ENCODE measurements at regions not wholly inside any gene's neighbourhood (a gene's known extent, or its start where the extent isn't known, plus 50 kb on each side); places are given as distances from the start of the nearest gene placed in this dataset.
"Not testable (repeated sequence)": the region's sequence is repeated elsewhere in the genome, so short reads cannot be mapped to it uniquely, and the experiment has no call there.

DNA sequence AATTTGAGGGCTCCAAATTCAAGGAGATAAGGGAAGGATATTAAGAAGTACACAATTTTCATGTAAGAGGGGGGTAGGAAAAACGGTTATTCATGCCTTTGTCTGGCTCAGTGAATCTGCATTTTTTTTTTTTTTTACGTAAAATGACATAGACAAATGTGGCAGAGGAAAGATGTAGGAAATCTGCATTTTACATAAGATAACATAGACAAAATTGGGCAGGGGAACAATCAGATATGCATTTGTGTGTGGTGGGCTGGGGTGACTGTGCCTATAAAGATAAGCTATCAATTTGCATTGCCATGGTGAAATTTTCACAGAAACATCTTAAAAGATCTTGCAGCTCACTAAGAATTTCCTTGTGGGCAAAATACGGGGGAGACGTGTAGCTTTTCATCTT lies 92.7 kb upstream of the GPR141 start:
- no peaks in the 10 kb centered on the region for H3K4me1 Mint-ChIP-seq
- H3K4me3 Mint-ChIP-seq: no peak overlapping the region
- DNase-seq (ENCODE audit: low read depth, low spot score): no peak
- TF ChIP-seq, protein P1, sequence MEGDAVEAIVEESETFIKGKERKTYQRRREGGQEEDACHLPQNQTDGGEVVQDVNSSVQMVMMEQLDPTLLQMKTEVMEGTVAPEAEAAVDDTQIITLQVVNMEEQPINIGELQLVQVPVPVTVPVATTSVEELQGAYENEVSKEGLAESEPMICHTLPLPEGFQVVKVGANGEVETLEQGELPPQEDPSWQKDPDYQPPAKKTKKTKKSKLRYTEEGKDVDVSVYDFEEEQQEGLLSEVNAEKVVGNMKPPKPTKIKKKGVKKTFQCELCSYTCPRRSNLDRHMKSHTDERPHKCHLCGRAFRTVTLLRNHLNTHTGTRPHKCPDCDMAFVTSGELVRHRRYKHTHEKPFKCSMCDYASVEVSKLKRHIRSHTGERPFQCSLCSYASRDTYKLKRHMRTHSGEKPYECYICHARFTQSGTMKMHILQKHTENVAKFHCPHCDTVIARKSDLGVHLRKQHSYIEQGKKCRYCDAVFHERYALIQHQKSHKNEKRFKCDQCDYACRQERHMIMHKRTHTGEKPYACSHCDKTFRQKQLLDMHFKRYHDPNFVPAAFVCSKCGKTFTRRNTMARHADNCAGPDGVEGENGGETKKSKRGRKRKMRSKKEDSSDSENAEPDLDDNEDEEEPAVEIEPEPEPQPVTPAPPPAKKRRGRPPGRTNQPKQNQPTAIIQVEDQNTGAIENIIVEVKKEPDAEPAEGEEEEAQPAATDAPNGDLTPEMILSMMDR (conservative IDR thresholded peaks at IDR 0.05): no peak
- no peaks in the 10 kb centered on the region for H3K27me3 Mint-ChIP-seq (ENCODE audit: low read depth)
- peaks cover 4% of the 10 kb centered on the region for H3K9me3 Mint-ChIP-seq
- no peaks in the 10 kb centered on the region for H3K36me3 Mint-ChIP-seq (ENCODE audit: low read depth)
- H3K27ac Mint-ChIP-seq (ENCODE audit: unreplicated experiment): no peak overlapping the region

DNA sequence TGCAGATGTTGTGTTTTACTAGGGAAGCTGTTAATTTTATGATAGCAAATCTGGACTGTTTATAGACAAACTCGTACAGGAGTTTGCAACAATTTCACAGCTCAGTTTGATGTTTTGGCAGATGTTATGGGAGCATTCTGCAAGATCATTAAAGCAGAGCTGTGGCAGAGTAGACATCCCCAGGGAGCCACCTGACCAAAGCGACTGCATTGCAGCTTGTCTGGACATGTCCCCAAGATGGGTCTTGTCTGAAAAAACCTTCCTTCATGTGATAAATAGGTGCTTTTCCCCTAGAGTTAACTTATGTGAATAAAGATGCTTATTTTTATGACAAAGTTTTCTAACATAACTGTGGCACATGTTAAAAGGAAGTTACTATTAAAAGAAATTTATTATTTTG lies 91.2 kb upstream of the GPR141 start:
- H3K4me1 Mint-ChIP-seq: no peaks in the 10 kb centered on the region
- H3K27me3 Mint-ChIP-seq (ENCODE audit: low read depth): no peaks in the 10 kb centered on the region
- TF ChIP-seq, protein P1 (conservative IDR thresholded peaks at IDR 0.05): no peak
- peaks cover 4% of the 10 kb centered on the region for H3K9me3 Mint-ChIP-seq
- H3K27ac Mint-ChIP-seq (ENCODE audit: unreplicated experiment): no peak overlapping the region
- H3K4me3 Mint-ChIP-seq: no peak overlapping the region
- DNase-seq (ENCODE audit: low read depth, low spot score): no peak
- no peaks in the 10 kb centered on the region for H3K36me3 Mint-ChIP-seq (ENCODE audit: low read depth)

DNA sequence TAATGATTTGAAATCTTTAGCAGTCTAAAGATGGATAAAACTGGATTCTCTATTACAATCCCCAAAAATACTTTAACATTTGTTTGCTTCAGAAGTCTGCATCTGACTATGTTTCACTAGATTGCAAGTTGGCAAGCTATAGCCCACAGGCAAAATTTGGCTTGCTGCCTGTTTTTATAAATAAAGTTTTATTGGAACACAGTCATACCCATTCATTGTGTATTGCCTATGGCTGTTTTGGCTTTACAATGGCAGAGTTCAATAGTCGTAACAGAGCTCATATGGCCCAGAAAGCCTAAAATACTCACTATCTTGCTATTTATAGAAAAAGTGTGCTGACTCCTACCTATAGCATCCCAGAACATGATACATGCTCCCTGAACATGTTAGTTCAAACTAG lies 89.0 kb upstream of the GPR141 start:
- H3K36me3 Mint-ChIP-seq (ENCODE audit: low read depth): no peaks in the 10 kb centered on the region
- TF ChIP-seq, protein P1 (conservative IDR thresholded peaks at IDR 0.05): no peak
- no peak overlapping the region for H3K4me3 Mint-ChIP-seq
- no peak overlapping the region for H3K27ac Mint-ChIP-seq (ENCODE audit: unreplicated experiment)
- H3K9me3 Mint-ChIP-seq: peaks cover 2% of the 10 kb centered on the region
- DNase-seq (ENCODE audit: low read depth, low spot score): no peak
- H3K27me3 Mint-ChIP-seq (ENCODE audit: low read depth): no peaks in the 10 kb centered on the region
- H3K4me1 Mint-ChIP-seq: no peaks in the 10 kb centered on the region

DNA sequence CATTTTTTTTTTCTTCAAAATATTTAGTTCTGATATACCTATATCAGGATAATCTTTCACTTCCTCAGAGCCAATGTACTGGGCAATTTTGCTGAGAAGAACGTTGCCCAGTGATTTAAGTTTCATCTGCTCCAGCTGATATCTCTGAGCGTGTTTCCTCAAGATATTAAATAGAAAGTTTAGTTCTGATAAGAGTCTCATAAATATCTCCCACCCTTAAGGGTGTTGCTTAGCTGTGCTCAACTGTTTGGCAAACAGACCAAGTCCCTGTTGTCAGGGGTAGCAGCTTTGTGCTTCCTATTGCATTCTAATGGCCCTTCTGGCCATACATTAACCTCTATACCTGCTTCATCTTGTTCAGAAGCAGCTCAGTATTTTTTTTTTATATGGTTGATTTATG lies 84.7 kb upstream of the GPR141 start:
- TF ChIP-seq, protein P1 (conservative IDR thresholded peaks at IDR 0.05): no peak
- no peak for DNase-seq (ENCODE audit: low read depth, low spot score)
- Mint-ChIP-seq H3K9me3 (peaks cover 1% of the 10 kb centered on the region), H3K4me1 (no peaks in the 10 kb centered on the region), H3K27me3 (ENCODE audit: low read depth) (no peaks in the 10 kb centered on the region), H3K4me3 (no peak overlapping the region), H3K36me3 (ENCODE audit: low read depth) (no peaks in the 10 kb centered on the region), H3K27ac (ENCODE audit: unreplicated experiment) (no peak overlapping the region)

DNA sequence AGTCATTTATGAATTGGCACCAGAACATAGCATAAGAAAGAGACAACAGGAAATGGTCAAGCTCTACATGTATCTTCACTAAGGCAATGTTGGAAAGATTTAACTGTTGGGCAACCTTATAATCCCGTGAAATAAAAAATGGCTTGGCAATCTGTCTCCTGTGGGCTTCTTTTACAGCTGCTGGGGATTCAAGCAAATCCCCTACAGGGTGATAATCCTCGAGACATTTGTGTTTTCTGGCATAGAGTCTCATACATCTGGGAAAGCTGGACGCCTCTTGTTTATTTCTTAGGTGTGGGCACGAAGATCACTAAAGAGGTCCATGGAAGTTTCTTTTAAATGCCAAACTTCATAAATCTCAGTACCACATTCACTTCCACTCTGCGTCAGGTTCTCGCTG lies 82.2 kb upstream of the GPR141 start:
- Mint-ChIP-seq H3K9me3 (no peaks in the 10 kb centered on the region), H3K4me1 (no peaks in the 10 kb centered on the region), H3K27me3 (ENCODE audit: low read depth) (no peaks in the 10 kb centered on the region), H3K27ac (ENCODE audit: unreplicated experiment) (no peak overlapping the region), H3K4me3 (no peak overlapping the region), H3K36me3 (ENCODE audit: low read depth) (no peaks in the 10 kb centered on the region)
- no peak for DNase-seq (ENCODE audit: low read depth, low spot score)
- TF ChIP-seq, protein P1 (conservative IDR thresholded peaks at IDR 0.05): no peak

DNA sequence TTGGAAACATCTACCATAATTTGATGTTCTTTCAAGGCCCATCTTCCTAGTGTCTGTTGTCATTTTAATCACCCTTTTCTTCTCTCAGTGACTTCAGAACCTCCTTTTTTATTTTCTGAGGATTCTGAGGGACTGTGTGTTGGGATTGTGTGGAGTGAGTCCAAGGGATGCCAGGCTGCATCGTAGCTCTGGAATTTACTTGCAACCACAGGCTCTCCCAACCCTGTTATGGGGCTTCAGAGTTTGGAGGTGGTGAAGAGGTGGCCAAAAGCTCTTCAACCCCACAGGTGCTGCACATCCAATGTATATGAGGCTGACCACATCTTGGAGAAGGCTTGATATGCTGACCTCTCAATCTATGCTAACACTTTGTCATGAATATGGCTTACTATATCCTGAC lies 79.5 kb upstream of the GPR141 start:
- Mint-ChIP-seq H3K4me3 (no peak overlapping the region), H3K27me3 (ENCODE audit: low read depth) (no peaks in the 10 kb centered on the region), H3K9me3 (peaks cover 2% of the 10 kb centered on the region), H3K4me1 (no peaks in the 10 kb centered on the region), H3K27ac (ENCODE audit: unreplicated experiment) (no peak overlapping the region), H3K36me3 (ENCODE audit: low read depth) (no peaks in the 10 kb centered on the region)
- TF ChIP-seq, protein P1 (conservative IDR thresholded peaks at IDR 0.05): no peak
- no peak for DNase-seq (ENCODE audit: low read depth, low spot score)

DNA sequence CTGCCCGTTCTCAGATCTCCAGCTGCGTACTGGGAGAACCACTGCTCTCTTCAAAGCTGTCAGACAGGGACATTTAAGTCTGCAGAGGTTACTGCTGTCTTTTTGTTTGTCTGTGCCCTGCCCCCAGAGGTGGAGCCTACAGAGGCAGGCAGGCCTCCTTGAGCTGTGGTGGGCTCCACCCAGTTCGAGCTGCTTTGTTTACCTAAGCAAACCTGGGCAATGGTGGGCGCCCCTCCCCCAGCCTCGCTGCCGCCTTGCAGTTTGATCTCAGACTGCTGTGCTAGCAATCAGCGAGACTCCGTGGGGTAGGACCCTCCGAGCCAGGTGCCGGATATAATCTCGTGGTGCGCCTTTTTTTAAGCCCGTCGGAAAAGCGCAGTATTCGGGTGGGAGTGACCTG lies 66.2 kb upstream of the GPR141 start:
- H3K4me1 Mint-ChIP-seq; DNase-seq (ENCODE audit: low read depth, low spot score); H3K36me3 Mint-ChIP-seq (ENCODE audit: low read depth); H3K9me3 Mint-ChIP-seq; H3K27me3 Mint-ChIP-seq (ENCODE audit: low read depth); H3K27ac Mint-ChIP-seq (ENCODE audit: unreplicated experiment): not testable (repeated sequence)
- peak overlapping the region; percentile 87 for H3K4me3 Mint-ChIP-seq

Measured in neural crest cell (in vitro differentiated cells).